Upper lobe of right lung (tissue), 1 donor: ENCODE measurements at regions not wholly inside any gene's neighbourhood (a gene's known extent, or its start where the extent isn't known, plus 50 kb on each side); places are given as distances from the start of the nearest gene placed in this dataset.

Experiments used
- ATAC-seq: fragments of 200-7000 bp; cut with Tn5 transposase; one replicate; pipeline ENCODE4 v1.9.1; 2020; ENCODE audit warnings: mild to moderate bottlenecking, moderate library complexity
- DNase-seq: peaks from one replicate; pipeline ENCODE4 v3.0.0-alpha.2; 2020
- H3K27ac ChIP-seq: fragments of 200-600 bp; one replicate; pipeline ENCODE4 v1.8.0; 2022
- H3K27me3 ChIP-seq: fragments of 200-600 bp; one replicate; pipeline ENCODE4 v1.8.0; 2022; ENCODE audit warnings: mild to moderate bottlenecking
- H3K36me3 ChIP-seq: fragments of 200-600 bp; one replicate; pipeline ENCODE4 v1.8.0; 2022
- H3K4me1 ChIP-seq: fragments of 200-600 bp; one replicate; pipeline ENCODE4 v1.8.0; 2022
- H3K4me3 ChIP-seq: fragments of 200-600 bp; one replicate; pipeline ENCODE4 v1.8.0; 2022; ENCODE audit warnings: mild to moderate bottlenecking
- H3K9me3 ChIP-seq: fragments of 200-600 bp; one replicate; pipeline ENCODE4 v1.8.0; 2022
- CTCF ChIP-seq: fragments of 200-600 bp; IDR thresholded peaks from one replicate; pipeline ENCODE4 v1.8.0; 2022; ENCODE audit warnings: antibody characterized with exemption
- intact Hi-C: fragments of 100-400 bp; cut with DNase I; formaldehyde crosslinking; loops from one replicate; pipeline ENCODE4 v1.11.0; 2022
- donor health status: DM: no; HTN: yes; CAD: no; lungs with severe emphysema.

GRCh38 chr3:156614642-156615511 lies 59.5 kb upstream of the TIPARP start:
- TF ChIP-seq CTCF = no peak
- intact Hi-C loops = no loop called here
- H3K9me3 ChIP-seq = no peaks in the 10 kb centered on the region
- ATAC-seq = peak; percentile 33
- H3K36me3 ChIP-seq = no peaks in the 10 kb centered on the region
- peak overlapping the region; percentile 67 for H3K27ac ChIP-seq
- H3K4me3 ChIP-seq = no peak overlapping the region
- H3K4me1 ChIP-seq = no peaks in the 10 kb centered on the region
- no peaks in the 10 kb centered on the region for H3K27me3 ChIP-seq
- no peak for DNase-seq

- Histone ChIP-seq H3K27me3 (no peaks in the 10 kb centered on the region), H3K9me3 (no peaks in the 10 kb centered on the region), H3K4me1 (no peaks in the 10 kb centered on the region), H3K36me3 (no peaks in the 10 kb centered on the region), H3K27ac (peak overlapping the region; percentile 24), H3K4me3 (no peak overlapping the region)
- TF ChIP-seq CTCF = no peak
- ATAC-seq (no peak), DNase-seq (no peak)
- intact Hi-C loops = no loop called here
These were observed 58.0 kb upstream of the SSR3 start for GRCh38 chr3:156612903-156613302.

- H3K27me3 ChIP-seq = no peaks in the 10 kb centered on the region
- H3K9me3 ChIP-seq = no peaks in the 10 kb centered on the region
- no peak for TF ChIP-seq CTCF
- no peaks in the 10 kb centered on the region for H3K4me1 ChIP-seq
- H3K27ac ChIP-seq = peak overlapping the region; percentile 24
- DNase-seq = no peak
- intact Hi-C loops = no loop called here
- no peaks in the 10 kb centered on the region for H3K36me3 ChIP-seq
- ATAC-seq = peak; percentile 68
- no peak overlapping the region for H3K4me3 ChIP-seq
These were observed 57.1 kb upstream of the SSR3 start for GRCh38 chr3:156611870-156612494.

- H3K36me3 ChIP-seq = no peaks in the 10 kb centered on the region
- no peaks in the 10 kb centered on the region for H3K9me3 ChIP-seq
- H3K4me3 ChIP-seq = no peak overlapping the region
- no peak for TF ChIP-seq CTCF
- DNase-seq (no peak), ATAC-seq (peak; percentile 4)
- H3K27ac ChIP-seq = no peak overlapping the region
- no peaks in the 10 kb centered on the region for H3K4me1 ChIP-seq
- intact Hi-C loops = no loop called here
- H3K27me3 ChIP-seq = no peaks in the 10 kb centered on the region
These were observed 55.2 kb upstream of the SSR3 start for GRCh38 chr3:156610154-156610553.

GRCh38 chr3:156609546-156609945 lies 54.6 kb upstream of the SSR3 start:
- Histone ChIP-seq H3K27me3 (no peaks in the 10 kb centered on the region), H3K36me3 (no peaks in the 10 kb centered on the region), H3K4me1 (no peaks in the 10 kb centered on the region), H3K9me3 (no peaks in the 10 kb centered on the region), H3K27ac (no peak overlapping the region), H3K4me3 (no peak overlapping the region)
- TF ChIP-seq CTCF = no peak
- intact Hi-C loops = no loop called here
- ATAC-seq (no peak), DNase-seq (no peak)
